GM19025 (cell line): ENCODE measurements at regions not wholly inside any gene's neighbourhood (a gene's known extent, or its start where the extent isn't known, plus 50 kb on each side); places are given as distances from the start of the nearest gene placed in this dataset.

ENCODE experiments used
- ATAC-seq: cut with Tn5 transposase; IDR thresholded peaks from one replicate; pipeline ENCODE4 v1.9.1; 2021; ENCODE audit warnings: mild to moderate bottlenecking, low read depth, moderate library complexity; ENCODE audit not compliant: unreplicated experiment

DNA sequence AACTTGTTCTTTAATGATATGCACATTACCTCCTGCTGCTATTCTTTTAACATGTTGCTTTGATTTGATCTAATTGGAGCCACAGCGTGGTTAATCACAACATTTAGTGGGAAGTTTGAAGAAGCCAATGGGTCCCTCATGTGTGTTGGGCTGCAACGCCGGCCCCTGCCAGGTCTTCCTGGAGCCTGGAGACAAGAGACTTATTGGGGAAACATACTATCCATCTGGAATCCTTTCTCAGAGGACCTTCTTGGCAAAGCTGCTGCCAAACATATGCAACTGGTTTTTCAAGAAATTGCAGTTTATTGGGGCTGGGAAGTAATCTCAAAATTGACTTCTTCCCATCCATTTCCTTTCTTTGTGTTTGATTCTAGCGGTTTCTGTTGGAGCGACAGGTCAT lies 396.3 kb upstream of the PROK2 start:
- no peak for ATAC-seq

DNA sequence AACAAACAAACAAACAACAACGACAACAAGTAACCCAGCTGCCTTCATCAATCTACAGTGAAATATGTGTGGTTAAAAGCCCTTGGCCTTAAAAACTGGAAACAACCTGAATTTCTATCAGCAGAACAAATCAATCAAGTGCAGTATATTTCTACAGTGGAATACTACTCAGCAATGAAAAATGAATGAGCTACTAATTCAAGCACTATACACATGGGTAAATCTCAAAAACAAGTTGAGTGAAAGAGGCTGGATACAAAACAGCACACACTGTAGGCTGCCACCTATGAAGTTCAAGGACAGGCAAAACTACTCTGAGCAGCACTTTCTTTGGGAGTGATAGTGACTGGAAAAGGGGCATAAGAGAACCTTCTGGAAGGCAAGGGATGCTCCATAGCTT lies 395.5 kb upstream of the PROK2 start:
- no peak for ATAC-seq

DNA sequence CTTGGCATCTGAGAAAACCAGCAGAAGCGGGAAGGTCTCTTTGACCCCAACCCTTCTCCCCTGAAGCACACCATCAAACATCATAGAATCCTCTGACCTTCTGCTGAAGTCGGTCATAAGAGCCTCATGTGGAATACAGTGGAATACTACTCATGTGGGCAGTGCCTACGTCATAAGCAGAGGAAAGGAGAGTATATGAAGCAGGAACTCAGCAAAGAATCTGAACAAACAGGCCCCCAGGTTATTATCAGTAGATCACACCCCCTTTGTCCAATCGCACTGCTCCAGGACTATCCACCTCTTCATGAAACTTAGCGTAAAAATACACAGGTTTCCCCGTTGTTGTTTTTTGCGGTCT lies 394.1 kb upstream of the PROK2 start:
- ATAC-seq: no peak

DNA sequence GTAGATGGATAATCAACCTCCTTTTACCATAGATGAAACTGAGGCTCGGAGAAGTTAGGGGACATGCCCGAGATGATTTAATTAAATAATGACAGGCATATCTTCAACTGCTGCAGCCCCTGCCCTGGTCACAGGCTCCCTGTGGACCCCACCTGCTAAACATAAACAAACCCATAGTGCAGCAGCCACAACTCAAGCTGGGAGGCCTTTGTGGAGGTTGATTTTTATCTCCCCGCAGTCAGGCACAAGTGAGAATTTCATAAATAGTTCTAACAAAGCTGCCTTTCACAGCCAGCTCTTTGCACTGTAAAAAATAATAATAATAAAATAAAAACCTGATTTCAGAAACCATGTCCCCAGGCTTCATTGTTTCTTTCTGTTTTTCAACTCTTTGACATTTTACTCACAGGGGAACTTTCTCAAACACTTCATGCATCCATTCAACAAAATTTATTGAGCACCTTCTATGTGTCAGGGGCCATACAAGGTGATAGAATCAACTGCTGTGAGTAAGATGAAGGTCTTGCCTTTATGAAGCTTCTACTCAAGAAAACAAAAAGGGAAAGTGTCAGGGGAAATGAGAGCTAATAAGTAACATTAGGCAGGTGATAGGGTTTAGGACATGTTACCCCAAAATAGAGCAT lies 393.6 kb upstream of the PROK2 start:
- ATAC-seq: no peak

DNA sequence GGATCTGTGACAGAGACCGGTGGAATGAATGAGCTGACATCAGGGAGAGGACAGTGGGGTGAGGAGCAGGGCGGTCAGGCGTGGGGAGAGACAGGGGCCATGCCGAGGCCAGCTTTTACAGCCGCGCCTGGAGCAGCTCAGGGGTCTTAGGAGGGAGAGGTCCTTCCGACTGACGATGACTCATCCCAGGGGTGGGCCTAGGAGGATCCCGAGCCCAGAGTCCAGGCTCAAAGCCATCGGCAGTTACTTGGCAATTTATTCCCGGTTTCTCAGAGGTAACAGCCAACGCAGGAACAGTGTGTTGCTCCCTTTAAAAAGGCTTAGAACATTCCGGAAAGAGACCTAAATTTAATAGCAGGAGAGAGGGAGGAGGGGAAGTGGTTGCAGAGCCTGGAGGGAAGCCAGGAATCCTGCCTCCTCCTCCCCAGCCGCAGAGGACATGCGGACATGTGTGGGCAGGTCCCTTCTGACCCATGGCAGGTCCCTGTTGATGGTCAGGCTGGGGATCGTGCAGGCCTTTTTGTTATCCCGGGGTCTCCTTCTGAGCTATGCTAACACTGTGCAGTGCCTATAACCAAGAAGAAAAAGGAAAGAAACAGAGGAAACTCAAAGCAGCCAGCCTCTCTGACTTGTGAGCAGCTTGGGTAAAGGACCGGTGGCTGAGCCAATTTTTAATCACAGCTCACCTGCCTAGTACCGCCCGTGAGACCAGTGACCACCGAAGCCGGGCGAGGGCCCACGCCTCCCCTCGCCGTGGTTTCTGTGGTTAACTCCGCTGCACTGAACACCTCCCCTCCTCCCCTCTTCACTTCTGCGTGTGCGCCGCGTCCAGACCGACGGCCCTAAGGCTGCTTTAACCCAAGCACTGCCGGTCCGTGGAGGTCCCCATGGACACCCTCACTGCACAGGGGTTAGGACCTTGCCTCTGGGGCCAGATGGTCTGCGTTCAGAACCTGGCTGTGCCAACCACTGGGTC lies 392.4 kb upstream of the PROK2 start:
- ATAC-seq: peak; percentile 40

DNA sequence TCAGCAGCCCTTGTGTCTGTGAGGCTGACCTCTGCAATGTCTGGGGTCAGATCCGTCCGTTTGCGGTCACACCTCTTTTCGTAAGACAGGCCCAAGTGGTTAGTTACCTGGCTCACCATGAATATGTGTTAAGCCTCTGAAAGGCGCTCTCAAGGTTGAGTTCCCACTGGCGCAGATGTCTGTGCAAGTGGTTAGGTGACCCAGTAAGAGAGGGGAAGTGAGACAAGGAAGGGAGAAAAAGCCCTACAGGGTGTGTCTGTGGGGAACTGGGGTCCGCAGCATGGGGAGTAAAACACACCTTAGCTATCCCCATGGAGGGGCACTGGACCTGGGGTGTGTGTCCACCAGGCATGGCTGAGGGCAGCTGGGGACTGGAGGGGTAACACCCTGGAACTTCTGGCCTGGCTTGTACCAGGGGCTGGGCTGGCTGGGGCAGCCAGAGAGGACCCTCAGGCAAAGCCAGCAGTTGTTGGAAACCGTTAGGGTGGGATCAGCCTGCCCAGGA lies 391.6 kb upstream of the PROK2 start:
- peak; percentile 75 for ATAC-seq

DNA sequence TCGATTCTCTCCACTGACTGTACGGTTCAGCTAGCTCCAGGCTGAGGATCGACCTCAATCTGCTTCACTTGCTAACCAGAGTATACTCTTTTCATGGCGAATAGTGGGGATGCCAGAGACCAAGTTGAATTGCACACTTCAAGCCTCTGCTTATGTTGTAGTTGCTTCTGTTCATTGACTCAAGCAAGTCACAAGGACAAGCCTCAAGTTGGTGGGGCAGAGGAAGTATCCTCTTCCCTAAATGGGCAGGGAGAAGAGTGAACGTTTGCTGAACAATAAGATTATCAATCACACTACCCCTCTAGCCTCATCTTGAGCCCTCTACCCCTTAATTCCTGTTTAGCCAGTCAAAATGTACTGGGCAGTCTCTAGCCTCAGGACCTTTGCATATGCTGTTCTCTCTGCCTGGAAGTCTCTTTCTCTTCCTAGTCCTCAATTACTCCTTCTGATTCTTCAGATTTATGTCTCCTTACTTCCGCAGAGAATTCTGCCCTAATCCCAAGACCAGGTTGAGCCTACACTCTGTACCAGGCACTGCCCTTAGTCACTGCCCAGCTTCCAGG lies 390.4 kb upstream of the PROK2 start:
- ATAC-seq: no peak

DNA sequence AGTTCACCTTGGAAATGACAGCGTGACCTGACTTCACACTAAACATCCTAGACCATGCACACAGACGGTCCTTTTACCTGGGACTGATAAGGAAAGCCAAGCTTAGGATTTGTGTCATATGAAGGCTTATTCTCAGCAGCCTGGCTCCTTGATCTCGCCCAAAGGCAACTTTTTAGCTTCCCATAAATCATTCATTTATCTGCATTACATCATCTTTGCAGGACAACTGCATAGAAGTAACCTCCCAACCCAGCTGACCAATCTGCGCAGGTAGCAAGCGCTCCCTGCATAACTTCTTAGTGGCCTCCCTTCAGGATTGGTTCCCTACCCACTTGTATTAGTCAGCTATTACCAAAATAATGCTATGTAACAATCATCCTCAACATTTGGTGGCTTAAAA lies 389.9 kb upstream of the PROK2 start:
- ATAC-seq: no peak

DNA sequence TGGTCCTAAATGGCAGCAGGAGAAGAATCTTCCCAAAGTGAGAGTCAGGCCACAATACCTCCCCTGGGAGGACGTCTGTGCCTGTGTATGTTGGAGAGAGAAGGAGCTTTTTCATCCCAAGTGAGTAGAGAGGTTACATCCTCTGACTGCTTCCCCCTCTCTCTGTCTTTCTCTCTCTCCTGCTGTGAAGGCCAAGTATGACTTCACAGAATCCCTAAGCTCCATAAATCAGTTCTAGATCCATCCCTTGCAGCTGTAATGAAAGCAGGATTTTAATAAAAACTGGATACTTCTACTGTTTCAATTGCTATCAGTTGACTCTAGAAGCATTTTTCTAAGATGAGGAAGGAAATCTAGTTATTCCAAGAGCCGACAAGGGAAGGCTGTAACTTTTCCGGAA lies 389.1 kb upstream of the PROK2 start:
- no peak for ATAC-seq

DNA sequence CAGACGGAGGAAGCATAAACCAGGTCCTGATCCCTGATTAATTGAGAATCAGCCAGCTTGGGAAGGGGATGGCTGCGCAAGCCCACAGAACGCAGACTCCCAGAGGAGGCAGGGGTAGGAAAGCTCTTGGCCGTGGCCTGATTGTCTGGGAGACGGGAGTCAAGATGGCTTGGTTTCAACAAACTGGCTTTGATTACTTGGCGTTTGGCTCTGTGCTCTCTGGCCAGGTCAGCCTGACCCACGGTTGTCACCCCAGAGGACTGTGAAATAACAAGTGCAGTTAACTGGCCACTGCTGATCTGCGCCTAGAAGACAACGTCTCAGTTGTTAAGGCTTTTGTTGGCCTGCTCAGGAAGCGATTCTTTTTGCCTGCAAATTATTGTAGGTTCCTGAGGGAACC lies 387.0 kb upstream of the PROK2 start:
- no peak for ATAC-seq

DNA sequence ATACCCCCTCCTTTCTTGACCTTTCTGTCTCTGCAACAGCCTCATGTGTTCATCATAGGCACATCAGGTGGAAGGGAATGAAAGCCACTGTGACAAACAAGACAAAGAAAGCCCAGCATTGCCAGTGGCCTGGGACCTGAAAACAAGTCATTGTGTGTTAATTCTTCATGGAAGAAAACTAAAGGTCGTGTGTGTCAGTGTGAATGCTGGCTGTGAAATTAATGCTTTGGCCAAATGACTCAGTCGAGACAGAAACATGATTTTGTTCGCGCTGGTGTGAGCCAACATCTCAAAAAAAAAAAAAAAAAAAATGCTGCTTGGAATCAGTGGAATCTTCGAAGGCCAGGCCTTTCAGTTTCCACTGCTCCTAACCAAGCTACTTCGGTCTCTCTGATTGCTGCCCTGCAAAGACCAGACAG lies 386.5 kb upstream of the PROK2 start:
- ATAC-seq: no peak

DNA sequence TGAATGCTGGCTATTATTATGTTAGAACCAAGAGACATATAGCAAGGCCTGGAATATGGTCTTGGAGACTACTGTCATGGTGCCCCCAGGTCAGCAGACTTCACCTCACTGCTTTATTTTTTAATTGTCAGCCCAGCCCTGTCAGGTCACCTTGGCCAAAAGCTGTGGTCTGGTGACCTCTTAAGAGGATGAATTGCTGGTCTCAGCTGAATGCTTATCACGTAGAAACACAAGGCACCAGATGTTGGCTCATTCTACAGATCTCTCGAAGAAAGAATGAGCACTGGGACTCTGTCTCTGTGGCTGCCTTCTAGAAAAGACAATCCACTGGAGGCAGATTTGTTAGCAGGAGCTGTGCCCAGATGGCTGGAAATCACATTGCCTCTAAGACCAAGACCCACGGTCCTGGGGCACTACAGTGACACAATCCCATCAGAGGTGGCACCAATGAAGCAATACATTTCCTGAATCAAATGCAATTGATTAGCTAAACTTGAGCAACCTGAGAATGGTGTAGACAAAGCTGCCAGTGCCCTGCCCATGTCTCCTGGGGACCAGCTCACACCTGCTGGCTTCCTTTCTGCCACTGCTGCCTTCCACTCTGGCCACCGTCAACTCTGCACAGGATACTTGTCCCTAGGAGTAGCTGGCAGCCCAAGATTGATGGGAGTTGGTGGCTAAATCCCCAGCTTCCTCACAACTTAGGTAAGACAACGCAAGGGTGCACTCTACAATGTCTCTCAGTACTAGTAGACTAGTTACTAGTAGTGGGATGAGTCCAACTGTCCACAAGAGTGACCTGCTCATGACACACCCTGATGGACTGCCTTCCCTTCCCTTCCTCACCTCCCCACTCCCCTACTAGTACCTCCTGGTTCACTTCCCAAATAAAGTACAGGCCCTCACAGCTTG lies 384.9 kb upstream of the PROK2 start:
- ATAC-seq: no peak

DNA sequence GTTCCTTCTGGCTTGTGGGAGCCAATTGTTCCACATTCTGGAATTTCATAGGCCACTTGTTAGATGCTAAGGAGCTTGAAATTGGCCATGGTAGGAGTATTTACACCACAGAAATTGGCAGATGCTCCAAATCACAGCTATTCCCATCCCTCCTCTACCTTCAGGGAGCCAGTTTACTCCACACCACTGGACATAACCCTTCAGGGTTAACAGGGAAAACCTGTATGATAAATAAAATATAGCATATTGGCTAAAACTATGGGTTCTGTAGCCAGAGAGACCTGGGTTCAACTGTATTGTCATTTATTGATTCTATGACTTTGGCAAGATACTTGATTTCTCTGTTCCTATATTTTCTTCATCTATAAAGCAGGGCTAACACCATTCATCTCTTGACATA lies 384.2 kb upstream of the PROK2 start:
- ATAC-seq: no peak

DNA sequence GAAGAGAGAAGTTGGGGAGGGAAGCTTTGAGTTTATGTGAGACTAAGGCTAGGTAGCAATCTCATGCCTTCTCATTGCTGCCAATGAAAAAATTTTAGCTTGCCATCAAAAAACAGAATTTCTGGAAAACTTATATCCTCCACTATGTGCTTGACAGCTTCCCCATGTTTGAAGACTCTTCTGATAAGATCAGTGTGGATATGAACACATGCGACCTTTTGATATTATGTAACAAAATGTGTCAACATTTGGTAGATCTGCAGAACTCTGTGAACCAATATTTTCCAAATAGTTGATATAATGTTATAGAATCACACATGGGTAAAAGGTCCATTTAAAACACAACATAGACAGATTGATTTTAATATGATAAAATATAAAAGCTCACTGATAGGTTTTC lies 380.9 kb upstream of the PROK2 start:
- no peak for ATAC-seq

DNA sequence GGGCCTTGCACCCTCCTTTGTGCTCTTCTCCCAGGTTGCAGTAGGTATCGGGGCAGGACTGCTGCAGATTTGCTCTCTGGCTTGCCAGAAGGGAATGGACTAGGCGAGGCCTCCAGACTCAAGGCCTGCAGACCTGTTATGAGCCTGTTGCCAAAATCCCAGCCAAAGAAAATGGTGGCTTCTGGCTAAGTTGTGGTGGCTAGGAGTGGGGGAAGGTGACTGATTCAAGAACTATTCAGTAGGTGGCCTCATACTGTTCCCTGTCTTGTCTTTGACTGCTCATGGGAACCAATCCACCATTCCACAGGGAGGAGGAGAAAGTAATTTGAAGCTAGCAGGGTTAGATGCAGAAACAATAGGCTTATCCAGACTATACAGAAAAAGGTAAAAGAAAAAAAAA lies 380.4 kb upstream of the PROK2 start:
- ATAC-seq: no peak

DNA sequence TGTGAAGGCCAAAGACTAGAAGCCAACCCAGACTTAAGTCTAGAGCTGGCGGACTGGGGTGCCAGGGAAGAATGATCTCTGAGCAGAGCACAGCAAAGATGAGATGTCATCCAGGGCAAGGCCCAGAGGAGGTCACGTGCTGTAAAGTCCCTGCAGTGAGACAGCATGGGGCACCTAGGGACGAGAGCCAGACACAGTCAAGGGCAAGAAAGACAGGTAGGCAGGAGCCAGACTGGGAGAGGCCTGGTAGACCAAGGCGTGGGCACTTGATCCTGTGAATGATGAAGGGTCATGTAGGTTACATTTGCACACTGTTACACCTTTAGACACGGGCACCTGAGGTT lies 379.7 kb upstream of the PROK2 start:
- no peak for ATAC-seq

DNA sequence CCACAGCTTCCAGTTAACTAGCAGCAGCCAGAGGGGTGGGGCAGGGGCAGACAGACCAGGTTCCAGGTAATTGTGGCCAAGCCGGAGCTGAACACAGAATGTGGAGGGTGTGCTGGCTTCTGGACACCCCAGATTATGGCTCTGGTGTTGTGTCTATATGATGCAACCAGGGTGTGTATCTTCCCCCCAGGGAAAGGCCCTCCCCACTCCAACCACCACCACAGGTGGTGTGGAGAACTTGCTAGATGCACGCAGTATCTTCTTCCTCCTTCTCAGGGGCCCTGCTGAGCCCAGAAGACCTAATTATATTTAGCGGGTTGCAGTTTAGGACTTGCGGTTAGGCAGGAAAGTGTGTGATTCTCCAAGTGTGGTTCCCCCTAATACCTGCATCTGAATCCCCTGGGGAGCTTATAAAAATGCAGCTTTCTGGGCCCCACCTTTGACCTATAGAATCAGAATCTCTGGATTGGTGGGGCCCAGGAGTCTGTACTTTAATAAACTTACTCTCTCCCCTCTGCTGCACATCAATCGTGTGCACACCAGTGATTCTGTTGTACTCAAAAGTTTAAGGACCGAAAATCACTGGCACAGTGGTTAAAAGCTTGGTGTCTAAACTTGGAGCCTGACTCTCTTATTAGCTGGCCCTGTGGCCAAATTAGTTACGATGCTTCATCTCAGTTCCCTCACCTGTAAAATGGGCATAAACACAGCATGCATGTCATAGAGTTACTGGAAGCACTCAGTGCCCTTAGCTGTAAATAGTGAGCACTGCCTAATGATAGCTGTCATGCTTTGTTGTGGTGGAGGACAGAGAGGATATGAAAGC lies 379.1 kb upstream of the PROK2 start:
- peak; percentile 89 for ATAC-seq

DNA sequence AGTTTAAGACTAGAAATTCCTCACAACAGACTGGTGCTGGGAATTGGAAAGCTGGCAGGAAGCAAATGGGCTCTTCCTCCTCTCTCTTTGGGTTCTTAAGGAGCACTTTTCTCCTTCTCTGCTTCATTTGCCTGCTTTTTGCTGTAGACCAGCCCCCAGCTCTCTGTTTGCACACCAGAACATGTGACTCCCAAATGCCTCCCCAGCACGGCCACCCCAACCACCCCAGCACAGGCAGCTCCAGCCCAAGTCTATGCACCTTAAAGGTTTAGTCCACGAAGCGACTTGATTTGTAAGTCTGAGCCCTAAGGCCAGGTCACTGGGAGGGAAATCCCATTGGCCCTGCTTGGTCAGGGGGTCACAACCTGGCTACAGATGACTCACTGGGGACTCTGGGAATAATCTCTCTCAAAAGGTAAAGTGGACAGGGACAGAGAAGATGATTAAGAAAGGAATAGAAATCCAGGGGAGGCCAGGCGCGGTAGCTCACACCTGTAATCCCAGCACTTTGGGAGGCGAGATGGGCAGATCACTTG lies 377.8 kb upstream of the PROK2 start:
- ATAC-seq: no peak

DNA sequence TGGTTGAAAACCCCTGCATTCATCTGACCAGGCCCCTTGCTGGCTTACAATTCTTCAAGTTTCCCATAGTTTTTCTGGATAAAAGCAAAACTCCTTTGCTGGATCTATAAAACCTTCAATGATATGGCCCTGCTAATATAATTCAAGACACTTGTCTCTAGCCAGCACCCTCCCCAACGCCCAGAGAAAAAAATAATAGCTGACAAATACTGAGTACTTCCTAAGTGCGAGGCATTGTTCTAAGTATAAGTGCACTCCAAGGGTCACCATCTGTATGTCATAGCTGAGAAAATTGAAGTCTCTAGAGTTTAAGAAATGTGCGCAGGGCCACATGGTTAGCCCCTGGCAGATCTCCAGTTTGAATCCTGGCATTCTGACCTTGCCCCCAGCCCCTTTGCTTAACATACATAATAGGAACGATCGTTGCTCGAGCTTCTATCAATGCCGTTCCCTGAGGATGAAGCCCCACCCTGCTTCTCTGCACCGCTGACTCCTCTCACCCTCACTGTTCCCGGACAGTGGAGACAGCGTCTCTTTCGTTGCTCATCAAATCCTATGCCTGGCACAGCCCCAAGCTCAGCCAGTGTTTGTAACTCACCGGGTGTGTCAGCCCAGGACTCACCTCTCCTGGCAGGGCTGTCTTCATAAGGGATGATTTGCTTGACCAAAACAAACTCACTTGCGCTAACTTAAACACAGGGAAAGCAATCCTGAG lies 377.1 kb upstream of the PROK2 start:
- ATAC-seq: no peak
